DMS153 treated with DMSO at 0.1 percent for 48 hours (cell line): ENCODE measurements at regions not wholly inside any gene's neighbourhood (a gene's known extent, or its start where the extent isn't known, plus 50 kb on each side); places are given as distances from the start of the nearest gene placed in this dataset.
"Not testable (repeated sequence)": the region's sequence is repeated elsewhere in the genome, so short reads cannot be mapped to it uniquely, and the experiment has no call there.

ENCODE experiments used
- DNase-seq: peaks from one replicate; lab custom pipeline; 2025; ENCODE audit not compliant: unreplicated experiment; lab: John Stamatoyannopoulos, UW

DNA sequence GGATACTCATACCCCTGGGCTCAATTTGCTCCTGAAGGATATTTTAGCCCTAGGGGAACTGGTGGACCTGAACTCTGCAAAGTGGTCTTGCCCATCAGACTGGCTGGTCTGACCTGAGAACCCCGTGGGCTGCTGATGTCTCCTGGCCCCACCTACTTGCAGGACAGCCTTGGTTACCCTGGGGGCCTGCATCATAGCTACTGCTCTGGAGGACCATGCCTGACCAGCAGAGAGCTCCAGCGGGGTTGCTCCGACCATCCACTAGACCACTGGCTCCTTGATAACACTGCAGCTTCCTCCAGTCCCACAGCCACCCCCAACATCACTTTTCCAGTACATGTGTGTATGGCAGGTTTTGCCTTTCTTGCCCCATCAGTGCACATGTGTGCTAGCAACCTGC, 331.6 kb upstream of the BRINP3 start:
- DNase-seq = no peak

DNA sequence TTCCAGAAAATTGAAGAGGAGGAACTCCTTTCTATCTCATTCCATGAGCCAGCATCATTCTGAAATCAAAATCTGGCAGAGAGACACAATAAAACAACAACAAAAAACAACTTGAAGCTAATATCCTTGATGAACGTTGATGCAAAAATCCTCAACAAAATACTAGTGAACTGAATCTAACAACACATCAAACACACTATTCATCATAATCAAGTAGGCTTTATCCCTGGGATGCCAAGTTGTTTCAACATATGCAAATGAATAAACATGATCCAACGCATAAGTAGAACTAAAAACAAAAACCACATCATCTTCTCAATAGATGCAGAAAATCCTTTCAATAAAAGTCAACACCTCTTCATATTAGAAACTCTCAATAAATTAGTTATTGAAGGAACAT, 335.3 kb upstream of the BRINP3 start:
- no peak for DNase-seq

DNA sequence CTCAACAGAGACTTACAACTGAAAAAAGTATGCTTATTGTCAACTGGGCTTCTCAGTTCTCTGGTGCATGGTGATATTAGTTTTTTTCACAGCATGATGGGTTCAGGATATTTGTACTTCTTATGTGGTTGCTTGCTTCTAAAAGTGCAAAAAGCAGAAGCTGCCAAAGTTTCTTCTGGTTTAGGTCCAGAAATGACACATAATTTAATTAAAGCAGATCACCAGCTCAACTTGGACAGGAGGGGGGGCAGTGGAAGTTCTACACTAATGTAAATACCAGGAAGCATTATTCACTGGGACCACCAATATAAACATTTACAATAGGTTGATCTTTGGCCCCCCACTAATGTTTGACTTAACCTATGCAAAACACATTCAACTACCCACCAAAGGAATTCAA, 354.8 kb upstream of the BRINP3 start:
- no peak for DNase-seq

DNA sequence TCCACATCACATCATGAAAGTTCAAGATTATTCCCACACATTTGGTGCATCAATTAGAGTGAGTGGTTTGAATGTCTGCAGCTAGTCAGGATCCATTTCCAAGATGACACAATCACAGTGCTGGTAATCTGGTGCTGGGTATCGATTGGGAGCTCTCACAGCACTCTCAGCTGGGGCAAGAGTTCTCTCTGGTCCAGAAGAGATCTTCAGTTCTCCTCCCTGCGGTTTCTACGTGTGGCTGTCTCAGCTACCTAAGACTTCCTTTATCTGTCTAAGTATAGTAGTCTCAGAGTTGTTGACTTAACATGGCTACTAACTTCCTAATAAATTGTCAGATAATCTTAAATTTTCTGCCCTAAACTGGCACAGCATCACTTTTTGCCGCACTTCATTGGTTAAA, 358.0 kb upstream of the BRINP3 start:
- no peak for DNase-seq

DNA sequence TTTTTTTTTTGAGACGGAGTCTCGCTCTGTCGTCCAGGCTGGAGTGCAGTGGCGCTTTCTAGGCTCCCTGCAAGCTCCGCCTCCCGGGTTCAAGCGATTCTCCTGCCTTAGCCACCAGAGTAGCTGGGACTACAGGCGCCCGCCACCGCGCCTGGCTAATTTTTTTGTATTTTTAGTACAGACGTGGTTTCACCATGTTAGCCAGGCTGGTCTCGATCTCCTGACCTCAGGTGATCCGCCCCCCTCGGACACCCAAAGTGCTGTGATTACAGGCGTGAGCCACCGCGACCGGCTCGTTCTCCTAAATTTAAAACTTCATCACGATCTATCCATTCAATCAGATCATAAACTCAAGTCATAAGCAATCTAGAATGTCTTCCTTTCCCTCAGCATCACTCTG, 359.5 kb upstream of the BRINP3 start:
- not testable (repeated sequence) for DNase-seq

DNA sequence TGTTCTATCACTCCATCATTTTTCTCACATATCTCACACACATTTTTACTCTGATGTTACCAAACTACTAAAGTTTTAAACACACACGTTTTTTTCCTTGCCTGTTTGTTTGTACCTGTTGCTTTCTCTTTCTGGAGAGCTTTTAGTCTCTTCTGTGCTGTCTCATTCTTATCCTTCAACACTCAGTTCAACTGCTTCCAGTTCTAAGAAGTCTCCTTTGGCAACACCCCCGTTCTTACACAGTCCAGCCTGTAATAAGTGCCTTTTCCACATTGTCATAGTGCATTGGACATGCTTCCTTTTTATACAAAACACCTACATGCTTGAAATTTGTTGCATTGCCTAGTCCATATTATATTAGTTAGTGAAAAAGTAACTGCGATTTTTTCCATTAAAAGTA, 360.2 kb upstream of the BRINP3 start:
- DNase-seq = no peak

DNA sequence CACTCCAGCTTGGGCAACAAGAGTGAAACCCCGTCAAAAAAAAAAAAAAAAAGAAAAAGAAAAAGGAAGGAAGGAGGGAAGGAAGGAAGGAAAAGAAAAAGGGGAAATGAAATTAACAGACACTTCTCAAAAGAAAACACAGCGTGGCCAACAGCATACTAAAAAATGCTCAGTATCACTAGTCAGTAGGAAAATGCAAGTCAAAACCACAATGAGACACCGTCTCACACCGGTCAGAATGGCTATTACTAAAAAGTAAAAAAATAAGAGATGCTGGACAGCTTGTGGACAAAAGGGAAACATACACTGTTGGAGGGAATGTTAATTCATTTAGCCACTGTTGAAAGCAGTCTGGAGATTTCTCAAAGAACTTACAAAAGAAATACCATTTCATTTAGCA, 369.5 kb upstream of the BRINP3 start:
- DNase-seq = no peak

DNA sequence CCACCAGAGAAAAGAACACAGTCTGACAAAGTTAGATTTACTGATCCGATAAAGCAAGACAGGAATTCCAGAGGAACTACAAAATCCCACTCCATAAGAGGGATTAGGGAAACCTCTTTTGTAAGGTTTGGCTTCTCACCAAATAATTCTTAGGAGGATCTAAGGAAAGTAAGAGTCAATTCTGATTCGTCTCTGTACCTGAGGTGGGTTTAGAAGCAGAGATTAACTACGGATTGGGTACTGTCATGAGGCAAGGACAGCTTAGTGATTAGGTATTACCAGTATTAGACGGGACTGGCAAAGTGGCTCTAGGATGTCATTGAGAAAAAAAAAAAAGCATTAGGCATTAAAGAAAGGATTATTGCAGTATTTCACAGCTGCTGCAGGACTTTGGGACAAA, 371.7 kb upstream of the BRINP3 start:
- DNase-seq = no peak

DNA sequence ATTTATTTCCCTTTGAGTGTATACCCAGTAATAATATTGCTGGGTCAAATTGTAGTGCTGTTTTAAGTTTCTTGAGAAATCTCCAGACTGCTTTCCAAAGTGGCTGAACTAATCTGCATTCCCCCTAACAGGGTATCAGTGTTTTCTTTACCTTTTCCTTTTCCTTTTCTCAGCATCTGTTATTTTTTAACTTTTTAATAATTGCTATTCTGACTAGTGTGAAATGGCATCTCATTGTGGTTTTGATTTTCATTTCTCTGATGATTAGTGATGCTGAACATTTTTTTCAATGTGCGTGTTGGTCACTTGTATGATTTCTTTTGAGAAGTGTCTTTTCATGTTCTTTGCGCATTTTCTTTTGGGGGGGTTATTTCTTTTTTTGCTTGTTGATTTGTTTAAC, 374.9 kb upstream of the BRINP3 start:
- no peak for DNase-seq

DNA sequence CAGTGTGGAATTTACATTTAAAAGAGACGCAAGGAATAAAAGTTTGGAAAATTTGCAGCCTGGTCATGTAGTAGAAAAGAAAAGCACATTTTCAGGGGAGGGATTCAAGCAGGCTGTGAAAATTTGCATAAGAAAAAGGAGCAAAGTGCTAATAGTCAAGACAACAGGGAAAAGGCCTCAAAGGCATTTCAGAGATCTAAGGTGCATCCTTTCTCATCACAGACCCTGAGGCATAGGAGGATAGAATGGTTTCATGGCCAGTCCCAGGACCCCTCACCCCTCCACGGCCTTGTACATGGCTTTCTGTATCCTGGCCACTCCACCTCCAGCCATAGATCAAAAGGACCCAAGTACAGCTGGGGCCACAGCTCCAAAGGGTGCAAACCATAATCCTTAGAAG, 380.5 kb upstream of the BRINP3 start:
- no peak for DNase-seq

DNA sequence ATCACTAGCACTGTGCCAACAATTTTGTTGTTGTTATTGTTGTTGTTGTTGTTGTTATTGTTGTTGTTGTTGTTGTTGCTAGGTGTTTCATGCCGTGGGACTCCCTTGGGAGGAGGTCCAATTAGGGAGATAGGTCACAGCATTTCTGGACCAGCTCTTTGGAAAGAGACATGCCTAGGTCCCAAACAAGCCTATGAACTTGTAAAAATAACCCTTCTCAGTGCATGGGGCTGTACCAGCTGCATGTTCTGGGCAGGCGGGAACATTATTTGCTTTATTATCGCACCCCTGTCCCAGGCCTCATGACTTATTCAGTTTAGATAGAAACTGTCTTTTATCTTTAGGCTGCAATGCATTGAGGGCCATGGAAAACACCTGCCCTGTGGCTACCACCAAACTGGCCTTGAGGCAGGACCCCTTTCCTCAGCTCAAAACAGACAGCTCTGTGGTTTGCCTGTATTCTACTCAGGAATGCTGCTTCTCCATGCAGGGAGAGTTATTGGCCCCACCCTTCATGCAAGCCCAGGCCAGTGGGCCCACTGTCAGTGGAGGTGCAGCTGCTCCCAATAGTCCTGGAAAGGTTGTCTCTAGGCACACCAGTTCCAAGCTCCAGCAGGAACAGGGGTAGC, 386.5 kb upstream of the BRINP3 start:
- no peak for DNase-seq

DNA sequence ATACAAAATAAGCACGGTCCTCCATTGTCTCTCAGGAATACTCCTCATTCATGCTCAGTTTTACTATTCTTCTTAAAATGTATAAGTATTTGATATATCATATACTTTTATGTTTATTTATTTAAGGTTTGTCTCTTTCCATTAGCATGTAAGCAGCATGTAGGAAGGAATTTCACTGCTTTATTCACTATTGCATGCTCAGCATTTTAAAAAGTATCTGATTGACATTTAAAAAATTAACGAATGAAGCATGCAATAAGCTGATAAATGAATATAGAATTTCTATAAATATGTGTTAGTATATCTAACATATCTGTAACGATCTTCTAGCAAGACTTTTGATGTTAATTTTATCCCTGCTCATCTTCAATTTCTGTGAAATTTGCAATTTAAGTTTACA, 402.7 kb upstream of the BRINP3 start:
- DNase-seq = no peak

DNA sequence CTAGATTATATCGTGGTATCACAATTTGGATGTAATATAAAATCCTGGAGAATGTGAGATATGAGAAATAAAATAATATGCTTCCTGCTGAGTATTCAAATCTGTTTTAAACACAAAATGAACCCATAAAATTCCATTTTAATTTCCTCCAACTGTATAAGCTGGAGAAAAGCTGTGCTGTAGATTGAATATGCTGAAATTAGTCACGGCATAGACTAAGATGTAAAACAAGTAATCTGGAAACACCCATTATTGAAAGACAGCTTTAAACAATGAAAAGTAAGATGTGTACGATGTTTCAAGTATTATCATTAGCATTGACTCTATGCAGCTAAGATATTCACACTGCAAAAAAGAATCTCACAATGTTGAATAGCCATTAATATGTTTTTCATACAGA, 403.4 kb upstream of the BRINP3 start:
- no peak for DNase-seq

DNA sequence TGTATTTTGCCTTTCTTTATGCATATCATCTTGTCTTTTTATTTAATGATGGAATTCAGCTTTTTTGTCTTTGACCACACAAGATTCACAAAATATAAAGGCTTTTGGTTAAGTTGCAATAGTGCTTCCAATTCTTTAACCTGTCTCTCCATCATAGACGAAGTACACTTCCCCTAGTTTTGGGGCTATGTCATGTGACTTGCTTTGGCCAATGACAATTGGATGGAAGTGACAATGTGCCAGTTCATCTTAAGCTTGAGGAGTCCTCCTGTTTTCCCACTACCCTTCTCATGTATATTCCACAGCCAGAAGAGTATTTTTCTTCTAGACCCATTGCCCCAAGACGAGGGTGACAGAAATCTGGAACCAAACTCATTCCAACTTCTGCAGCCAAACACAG, 419.6 kb upstream of the BRINP3 start:
- DNase-seq = no peak

DNA sequence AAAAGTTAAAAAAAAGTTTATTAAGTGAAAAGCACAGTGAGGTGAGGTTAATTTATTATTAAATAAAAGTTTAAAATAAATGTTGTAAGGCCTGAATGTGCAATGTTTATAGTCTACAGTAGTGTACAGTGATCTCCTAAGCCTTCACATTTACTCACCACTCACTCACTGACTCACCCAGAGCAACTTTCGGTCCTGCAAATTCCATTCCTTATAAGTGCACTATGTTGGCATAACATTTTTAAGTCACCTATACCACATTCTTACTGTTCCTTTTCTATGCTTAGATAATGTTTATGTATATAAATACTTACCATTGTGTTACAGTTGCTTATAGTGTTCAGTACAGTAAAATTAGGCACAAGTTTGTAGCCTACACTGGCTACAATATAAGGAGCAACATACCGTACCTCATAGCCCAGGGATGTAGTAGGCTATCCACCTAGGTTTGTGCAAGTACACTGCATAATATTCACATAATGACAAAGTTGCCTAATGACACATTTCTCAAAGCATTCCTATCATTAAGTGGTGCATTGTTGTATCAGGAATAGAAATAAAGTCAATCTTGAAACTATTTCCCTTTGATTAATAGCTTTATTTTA, 426.5 kb upstream of the BRINP3 start:
- DNase-seq = no peak

DNA sequence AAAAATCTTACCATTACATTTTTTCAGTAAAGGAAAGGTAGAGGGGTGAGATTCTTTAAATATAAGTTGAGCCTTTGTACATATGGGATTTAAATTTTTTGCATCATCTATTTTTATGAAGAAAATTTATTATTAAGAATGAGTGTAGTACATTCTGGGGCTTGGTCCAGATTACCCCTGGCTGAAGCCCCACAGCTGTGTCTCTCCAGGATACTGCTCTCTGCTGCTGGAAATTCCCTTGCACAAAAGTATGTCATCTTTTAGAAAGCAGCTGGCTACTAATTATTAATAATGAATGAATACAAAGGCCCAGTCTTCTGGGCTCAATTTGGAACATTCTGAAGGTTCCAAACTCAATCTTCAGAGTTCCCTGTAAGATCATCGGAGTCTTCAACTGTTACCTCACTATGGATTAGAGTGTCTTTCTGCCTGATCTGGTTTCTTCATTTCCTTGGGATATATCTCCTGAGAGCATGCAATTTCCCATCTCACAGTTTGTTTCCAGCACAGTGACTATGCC, 428.6 kb upstream of the BRINP3 start:
- no peak for DNase-seq

DNA sequence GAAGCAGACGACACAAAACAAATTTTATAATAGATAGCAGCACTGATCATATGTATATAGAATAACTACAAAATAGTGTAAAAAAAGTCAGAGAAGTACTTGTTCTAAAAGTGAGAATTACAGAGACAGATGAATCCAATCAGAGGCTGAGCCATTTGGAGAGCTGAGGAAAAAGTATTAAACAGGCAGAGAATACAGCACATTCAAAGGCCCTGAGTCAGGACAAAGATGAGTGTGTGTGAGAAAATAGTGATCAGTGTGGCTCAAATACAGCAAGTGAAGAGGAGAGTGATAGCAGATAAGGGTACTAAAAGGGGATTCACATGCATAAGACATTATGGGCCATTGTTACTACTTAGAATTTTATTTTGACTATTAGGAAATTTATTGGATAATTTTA, 430.6 kb upstream of the BRINP3 start:
- DNase-seq = no peak

DNA sequence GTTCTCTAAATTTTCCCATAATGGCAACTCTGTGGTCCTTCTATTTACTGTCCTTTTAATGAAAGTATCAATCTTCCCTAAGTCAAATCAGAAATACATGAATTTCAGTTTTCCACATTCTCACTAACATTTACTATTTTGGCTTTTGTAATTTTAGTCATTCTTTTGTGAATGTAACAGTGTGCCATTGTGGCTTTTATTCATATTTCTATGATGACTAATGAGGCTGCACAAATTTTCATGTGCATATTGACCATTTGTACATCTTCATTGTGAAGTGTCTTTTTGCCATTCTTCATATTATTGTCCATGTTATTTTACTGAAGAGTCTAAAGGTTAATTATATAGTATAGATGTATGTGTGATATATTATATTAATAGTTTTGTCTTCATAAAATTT, 431.0 kb upstream of the BRINP3 start:
- DNase-seq = no peak

DNA sequence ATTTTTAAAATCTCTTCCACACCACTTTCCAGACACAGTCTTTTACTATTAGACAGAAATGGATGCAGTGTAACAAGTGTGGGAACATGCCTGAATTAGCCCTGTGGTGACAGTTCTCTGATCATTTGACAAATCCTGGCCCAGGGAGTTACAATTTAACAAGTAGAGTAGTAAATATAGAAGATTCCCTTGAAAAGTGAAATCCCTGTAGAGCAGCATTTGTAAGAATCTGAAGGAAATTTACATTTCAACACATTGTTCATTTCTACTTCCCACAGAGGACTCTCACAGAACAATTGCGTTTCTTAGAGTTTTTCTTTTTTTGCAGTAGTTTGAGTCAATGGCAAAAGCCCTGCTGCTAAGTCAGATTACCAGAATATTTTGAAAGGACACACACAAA, 458.3 kb upstream of the BRINP3 start:
- DNase-seq = no peak

DNA sequence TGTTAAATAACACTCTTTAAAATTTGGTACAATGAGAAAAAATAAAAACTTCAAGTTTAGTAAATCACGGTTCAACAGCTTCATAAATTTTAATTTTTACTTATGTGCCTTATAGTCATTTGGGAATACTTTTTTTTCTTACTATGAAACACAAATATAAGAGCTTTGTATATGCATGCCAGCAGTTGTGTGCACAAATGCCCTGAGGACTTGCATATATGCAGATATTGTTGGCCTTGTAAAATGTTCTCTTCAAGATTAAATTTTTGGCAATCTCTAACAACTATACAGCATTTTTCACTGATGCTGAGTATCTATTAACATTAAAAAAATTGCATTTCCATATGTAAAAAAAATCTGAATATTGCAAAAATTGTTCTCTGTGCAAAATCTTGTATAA, 458.7 kb upstream of the BRINP3 start:
- DNase-seq = no peak

DNA sequence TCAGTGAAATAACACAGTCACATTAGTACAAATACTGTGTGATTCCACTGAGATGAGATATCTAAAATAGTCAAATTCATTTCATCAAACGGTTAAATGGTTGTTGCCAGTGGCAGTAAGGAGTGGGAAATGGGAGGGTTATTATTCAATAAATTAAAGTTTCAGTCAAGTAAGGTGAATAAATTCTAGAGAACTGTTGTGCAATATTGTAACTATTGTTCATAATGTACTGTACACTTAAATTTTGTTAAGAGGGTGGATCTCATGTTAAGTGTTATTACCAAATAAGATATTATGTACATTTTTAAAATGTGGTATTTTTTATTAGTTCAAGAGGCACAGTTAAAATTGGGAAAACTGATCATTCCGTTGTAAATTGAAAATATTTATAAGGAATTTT, 463.3 kb upstream of the BRINP3 start:
- no peak for DNase-seq

DNA sequence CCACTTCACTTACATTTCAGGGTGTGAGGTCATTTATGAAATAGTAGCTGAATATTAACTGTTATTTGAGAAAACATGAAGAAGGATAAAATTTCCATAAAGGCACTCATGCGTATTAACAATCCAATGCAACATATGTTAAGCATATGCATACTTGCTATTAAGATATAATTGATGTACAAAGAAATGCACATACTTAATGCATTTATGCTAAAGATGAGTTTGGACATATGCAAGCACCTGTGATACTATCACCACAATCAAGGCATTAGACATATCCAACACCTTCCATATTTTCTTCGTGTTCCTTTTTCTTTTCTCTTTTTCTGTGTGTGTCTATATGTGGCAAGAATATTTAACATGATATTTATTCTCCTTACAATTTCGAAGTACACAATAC, 464.8 kb upstream of the BRINP3 start:
- no peak for DNase-seq

DNA sequence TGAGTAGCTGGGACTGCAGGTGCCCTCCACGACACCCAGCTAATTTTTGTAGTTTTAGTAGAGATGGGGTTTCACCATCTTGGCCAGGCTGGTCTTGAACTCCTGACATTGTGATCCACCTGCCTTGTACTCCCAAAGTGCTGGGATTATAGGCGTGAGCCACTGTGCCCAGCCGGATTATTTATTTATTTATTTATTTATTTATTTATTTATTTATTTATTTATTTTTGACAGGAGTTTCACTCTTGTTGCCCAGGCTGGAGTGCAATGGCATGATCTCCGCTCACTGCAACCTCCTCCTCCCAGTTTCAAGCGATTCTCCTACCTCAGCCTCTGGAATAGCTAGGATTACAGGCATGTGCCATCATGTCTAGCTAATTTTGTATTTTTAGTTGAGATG, 466.1 kb upstream of the BRINP3 start:
- DNase-seq = not testable (repeated sequence)
